ENCODE measurements at regions not wholly inside any gene's neighbourhood (a gene's known extent, or its start where the extent isn't known, plus 50 kb on each side); places are given as distances from the start of the nearest gene placed in this dataset.

DNA sequence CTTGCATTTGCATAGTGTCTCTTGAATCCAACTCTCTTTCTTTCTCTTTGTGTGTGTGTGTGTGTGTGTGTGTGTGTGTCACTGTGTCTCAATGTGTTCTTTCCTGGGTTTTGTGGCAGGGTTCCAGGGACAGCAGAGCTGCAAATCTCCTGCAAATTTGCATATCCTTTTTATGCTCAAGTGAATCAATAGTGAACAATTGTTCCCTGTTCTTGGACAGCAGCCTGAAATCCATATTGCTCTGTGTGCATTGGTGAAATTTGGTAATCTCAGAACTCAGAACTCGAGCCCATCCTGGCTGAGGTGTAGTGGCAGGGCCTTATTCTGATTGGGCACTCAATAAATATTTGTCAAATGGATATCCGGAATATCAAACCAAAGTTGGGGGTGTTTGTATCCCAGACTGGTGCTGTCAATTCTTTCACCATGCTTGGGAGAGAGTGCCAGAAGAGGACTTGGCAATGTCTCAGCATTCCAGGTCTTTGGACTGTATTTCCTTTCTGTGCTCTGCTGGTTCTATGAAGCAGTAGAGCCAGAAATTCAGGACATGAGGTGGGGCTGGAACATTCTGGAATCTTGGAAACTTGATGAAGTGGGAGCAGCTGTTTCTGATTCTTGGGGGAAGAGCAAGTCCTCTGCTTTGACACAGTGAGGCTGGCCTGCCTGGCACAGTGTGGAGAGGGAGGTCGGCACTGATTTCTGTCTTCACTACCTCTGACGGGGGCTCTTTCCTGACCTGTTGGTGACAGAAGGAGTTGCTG lies 380.6 kb upstream of the C2CD4B start:
- no peak overlapping the region for H3K4me3 ChIP-seq (ENCODE audit: low read length)
- no peak for TF ChIP-seq ZNF274 (IDR thresholded peaks at IDR 0.05; ENCODE audit: low read depth, low read length)

DNA sequence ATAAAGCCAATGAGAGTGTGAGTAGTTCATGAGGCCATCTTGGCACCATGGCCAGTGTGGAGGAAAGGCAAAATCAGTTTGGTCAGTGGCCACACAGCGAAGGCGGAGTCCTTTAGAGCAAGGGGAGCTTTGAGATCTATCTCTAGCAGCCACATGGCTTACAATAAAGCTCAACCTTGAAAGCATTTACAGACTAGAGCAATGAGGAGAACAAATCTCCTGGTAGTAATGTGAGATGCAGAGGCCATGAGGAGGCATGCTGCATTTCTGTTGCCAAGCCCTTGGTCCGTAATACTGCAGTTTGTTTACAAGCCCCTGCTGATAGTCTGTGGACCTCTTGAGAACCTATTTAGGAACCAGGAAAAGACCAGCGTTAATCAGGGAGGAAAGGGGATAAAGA lies 381.5 kb upstream of the C2CD4B start:
- no peak for TF ChIP-seq ZNF274 (IDR thresholded peaks at IDR 0.05; ENCODE audit: low read depth, low read length)
- no peak overlapping the region for H3K4me3 ChIP-seq (ENCODE audit: low read length)

- no peak overlapping the region for H3K4me3 ChIP-seq (ENCODE audit: low read length)
- TF ChIP-seq ZNF274 (IDR thresholded peaks at IDR 0.05; ENCODE audit: low read depth, low read length), result no peak
These were observed 382.5 kb upstream of the C2CD4B start for GRCh38 chr15:62547584-62547983.

DNA sequence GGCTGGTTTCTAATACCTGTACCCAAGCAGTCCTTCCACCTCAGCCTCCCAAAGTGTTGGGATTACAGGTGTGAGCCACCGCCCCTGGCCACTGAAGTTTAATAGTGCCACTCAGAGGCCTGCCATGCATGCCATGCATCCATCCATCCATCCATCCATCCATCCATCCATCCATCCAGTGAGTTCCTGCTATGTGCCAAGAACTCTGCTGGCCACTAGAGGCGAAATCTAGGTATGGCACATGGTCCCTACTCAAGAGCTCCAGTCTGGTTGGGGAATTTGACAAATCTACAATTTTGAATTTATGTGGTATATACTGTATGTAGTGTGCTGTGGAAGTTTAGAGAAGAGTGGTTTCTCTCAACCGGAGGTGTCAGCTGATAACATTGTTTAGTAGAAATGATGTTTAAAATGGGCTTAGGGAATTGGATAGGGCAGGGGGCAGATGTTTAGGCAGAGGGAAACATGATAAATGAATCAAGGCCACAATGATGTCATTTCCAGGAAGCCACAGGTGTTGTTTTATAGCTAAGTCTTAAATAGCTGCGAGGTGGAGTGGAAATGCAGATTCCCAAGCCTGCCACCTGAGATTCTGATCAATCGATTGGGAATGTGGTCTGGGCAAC lies 384.4 kb upstream of the C2CD4B start:
- H3K4me3 ChIP-seq (ENCODE audit: low read length), result no peak overlapping the region
- no peak for TF ChIP-seq ZNF274 (IDR thresholded peaks at IDR 0.05; ENCODE audit: low read depth, low read length)

- no peak overlapping the region for H3K4me3 ChIP-seq (ENCODE audit: low read length)
- no peak for TF ChIP-seq ZNF274 (IDR thresholded peaks at IDR 0.05; ENCODE audit: low read depth, low read length)
These were observed 385.0 kb upstream of the C2CD4B start for GRCh38 chr15:62550106-62550505.

DNA sequence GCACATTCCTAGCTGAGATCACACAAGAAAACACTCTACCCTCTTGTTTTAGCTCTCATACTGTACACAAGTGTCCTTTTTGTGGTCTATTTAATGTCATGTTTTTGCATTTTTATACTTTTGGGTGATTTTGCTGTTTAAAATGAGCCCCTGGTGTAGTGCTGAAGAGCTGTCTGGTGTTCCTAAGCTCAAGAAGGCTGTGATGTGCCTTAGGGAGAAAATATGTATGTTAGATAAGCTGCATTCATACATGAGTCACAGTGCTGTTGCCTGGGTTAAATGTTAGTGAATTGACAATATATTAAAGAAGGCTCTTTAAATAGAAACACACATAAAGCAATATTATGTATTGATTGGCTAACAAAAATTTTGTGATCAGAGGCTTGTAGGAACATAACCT lies 387.4 kb upstream of the C2CD4B start:
- TF ChIP-seq ZNF274 (IDR thresholded peaks at IDR 0.05; ENCODE audit: low read depth, low read length), result no peak
- no peak overlapping the region for H3K4me3 ChIP-seq (ENCODE audit: low read length)

DNA sequence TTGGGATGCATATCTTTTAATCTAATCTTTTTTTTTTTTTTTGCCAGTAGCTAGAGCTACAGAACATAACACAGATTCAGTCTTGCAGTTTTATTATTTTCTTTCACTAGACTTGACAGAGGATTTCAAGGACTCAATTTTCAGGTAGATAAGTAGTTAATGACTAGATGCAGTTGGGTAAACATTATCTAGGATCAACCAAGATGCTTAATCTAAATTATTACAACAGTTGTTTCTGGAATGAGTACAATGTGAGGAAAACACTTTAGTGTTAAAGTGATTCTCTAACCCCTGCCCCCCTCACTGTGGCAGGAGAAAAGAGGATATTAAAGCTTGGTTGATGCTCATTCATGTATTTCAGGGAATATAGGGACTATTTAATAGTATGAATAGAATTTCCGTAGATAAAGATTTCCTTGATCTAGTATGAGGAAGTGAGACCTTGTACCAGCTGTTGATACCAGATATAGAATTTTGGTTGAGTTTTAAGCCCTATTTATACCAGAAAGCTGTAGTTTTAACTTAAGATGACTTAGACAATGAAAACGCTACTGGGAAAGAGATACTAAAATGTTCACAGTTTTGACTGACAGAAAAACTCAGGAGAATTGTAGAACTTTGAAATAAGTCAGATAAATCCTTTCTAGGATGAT lies 389.0 kb upstream of the C2CD4B start:
- H3K4me3 ChIP-seq (ENCODE audit: low read length), result no peak overlapping the region
- TF ChIP-seq ZNF274 (IDR thresholded peaks at IDR 0.05; ENCODE audit: low read depth, low read length), result no peak

GRCh38 chr15:62558640-62559380 lies 393.7 kb upstream of the C2CD4B start:
- H3K4me3 ChIP-seq (ENCODE audit: low read length), result no peak overlapping the region
- TF ChIP-seq ZNF274 (IDR thresholded peaks at IDR 0.05; ENCODE audit: low read depth, low read length), result no peak

DNA sequence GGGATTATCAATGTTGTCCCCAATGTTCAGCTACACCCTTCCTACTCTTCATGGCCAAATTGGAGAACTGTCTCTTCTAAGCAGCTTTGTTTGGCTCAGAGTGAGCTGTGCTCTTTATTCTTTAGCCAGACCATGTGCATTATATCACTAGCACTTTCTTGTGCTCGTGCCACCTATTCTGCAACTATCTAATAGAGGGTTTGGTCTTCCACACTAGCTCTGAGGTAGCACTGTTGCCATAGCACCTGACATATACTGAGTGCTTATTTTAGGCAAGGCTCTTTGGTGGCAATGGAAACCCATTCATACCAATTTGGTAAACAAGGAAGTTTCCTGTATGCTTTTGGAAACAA lies 394.3 kb upstream of the C2CD4B start:
- no peak for TF ChIP-seq ZNF274 (IDR thresholded peaks at IDR 0.05; ENCODE audit: low read depth, low read length)
- no peak overlapping the region for H3K4me3 ChIP-seq (ENCODE audit: low read length)

GRCh38 chr15:62561059-62561519 lies 396.0 kb upstream of the C2CD4B start:
- no peak for TF ChIP-seq ZNF274 (IDR thresholded peaks at IDR 0.05; ENCODE audit: low read depth, low read length)
- H3K4me3 ChIP-seq (ENCODE audit: low read length), result no peak overlapping the region

DNA sequence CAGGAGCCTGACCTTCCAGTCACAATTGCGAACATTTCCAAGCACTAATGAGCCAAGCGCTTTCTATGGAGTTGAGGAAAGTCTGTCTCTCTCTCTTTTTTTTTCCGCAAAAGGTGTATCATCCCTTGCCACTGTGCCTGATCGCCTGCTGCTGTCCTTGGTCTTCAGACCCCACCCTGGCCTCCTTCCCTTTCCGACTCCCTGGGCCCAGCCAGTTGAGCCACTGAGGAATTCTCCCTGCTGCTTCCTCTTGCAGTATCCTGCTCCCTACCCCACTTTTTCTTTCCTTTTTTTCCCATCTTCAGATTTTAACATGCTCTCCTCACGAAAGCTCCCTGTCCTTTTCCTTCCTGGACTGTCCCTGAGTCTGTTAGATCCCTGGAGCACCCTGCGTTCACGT lies 396.5 kb upstream of the C2CD4B start:
- no peak overlapping the region for H3K4me3 ChIP-seq (ENCODE audit: low read length)
- TF ChIP-seq ZNF274 (IDR thresholded peaks at IDR 0.05; ENCODE audit: low read depth, low read length), result no peak

GRCh38 chr15:62564886-62565633 lies 400.0 kb upstream of the C2CD4B start:
- H3K4me3 ChIP-seq (ENCODE audit: low read length), result no peak overlapping the region
- TF ChIP-seq ZNF274 (IDR thresholded peaks at IDR 0.05; ENCODE audit: low read depth, low read length), result no peak

DNA sequence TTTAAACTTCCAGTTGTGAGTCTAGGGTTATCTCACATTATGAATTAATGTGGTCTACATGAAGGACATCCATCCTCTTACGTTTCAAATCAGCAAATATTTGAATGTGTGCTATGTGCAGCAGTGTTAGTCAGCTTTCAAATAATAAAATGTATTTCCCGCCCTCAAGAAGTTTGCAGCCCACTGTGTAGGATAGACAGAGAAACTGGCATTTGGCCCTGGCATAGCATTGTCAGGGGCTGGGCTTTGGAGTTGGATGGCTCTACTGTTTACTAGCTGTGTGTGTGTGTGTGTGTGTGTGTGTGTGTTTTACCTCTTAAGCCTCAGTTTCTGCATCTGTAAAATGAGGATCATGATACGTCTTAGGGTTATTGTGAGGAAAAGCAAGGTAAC lies 400.5 kb upstream of the C2CD4B start:
- no peak for TF ChIP-seq ZNF274 (IDR thresholded peaks at IDR 0.05; ENCODE audit: low read depth, low read length)
- no peak overlapping the region for H3K4me3 ChIP-seq (ENCODE audit: low read length)

DNA sequence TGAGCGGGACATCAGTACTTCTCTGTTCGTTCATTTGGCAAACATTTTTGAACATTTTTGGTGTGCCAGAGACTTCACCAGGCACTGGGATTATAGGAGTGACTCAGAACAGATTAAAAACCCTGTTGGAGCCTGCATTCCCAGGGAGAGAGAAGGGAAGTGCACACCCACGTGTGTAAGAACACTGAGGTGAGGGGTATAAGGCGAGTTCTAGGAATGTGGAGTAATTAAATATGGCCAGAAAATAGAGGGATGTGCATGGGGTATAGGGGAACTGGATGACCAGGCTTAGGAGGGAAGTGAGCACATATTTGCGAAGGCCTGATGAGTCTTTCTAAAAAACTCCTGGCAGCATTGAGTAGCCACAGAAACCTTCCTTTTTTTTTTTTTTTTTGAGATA lies 401.2 kb upstream of the C2CD4B start:
- no peak for TF ChIP-seq ZNF274 (IDR thresholded peaks at IDR 0.05; ENCODE audit: low read depth, low read length)

More for the DNA sequence above, 401.2 kb upstream of the C2CD4B start:
- no peak overlapping the region for H3K4me3 ChIP-seq (ENCODE audit: low read length)
